GM21423 (cell line): ENCODE measurements at regions not wholly inside any gene's neighbourhood (a gene's known extent, or its start where the extent isn't known, plus 50 kb on each side); places are given as distances from the start of the nearest gene placed in this dataset.
"Not testable (repeated sequence)": the region's sequence is repeated elsewhere in the genome, so short reads cannot be mapped to it uniquely, and the experiment has no call there.

Experiments used
- ATAC-seq: cut with Tn5 transposase; IDR thresholded peaks from one replicate; pipeline ENCODE4 v1.9.1; 2021; ENCODE audit warnings: mild to moderate bottlenecking, moderate library complexity; ENCODE audit not compliant: unreplicated experiment

DNA sequence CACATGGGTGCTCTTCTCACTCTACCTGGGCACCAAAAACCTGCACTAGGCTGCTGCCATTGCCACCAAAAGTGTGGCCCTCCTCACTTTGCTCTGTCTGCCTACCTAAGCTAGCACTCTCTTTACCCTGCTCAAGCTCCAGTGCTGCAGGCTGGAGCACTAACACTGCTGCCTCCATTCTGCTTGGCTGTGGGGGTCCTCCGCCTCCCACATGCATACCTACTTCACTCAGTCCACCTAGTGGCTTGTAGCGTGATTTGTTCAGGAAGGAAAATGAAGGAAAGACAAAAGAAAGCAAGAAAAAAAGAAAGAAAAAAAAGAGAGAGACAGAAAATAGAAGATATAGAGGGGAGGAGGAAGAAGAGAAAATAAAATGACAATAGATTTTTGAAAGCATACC lies 1339.4 kb upstream of the CHAC2 start:
- ATAC-seq = no peak

DNA sequence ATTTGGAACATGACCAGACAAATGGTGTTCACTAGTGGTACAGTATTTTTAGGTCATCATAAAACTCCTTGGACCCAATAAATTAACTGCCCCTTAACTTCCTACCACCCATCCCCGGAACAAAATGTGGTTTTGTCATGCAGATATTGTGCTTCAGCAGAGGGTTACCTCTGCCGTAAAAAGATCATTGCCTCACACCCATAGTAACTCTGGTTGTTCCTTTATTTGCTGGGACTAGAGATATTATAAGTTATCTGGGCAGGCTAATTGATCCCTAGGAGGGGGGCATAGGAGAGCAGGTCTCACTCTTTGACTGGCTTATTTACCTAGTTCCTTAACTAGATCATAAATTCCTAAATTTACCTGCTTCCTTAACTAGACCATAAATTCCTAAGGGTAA lies 1343.9 kb upstream of the CHAC2 start:
- ATAC-seq = no peak

- ATAC-seq = no peak
Observed at GRCh38 chr2:52423111-52423510, 1344.5 kb upstream of the CHAC2 start.

DNA sequence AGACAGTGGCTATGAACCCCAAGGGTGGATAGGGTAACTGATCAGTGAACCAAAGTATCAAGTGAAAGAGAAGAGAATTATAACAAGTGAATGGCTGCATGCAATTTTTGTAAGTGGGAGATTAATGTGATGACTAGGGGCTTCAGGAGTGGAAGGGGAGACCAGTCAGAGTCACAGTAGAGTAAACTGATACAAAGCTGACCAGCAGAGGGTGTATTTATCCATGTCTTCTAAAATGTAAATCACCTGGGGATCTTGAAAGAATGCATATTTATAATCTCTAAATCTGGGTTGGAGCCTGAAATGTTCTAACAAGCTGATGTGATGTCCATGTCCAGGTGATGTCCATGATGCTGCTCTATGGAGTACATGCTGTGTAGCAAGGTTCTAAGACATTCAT lies 1351.3 kb upstream of the CHAC2 start:
- no peak for ATAC-seq

DNA sequence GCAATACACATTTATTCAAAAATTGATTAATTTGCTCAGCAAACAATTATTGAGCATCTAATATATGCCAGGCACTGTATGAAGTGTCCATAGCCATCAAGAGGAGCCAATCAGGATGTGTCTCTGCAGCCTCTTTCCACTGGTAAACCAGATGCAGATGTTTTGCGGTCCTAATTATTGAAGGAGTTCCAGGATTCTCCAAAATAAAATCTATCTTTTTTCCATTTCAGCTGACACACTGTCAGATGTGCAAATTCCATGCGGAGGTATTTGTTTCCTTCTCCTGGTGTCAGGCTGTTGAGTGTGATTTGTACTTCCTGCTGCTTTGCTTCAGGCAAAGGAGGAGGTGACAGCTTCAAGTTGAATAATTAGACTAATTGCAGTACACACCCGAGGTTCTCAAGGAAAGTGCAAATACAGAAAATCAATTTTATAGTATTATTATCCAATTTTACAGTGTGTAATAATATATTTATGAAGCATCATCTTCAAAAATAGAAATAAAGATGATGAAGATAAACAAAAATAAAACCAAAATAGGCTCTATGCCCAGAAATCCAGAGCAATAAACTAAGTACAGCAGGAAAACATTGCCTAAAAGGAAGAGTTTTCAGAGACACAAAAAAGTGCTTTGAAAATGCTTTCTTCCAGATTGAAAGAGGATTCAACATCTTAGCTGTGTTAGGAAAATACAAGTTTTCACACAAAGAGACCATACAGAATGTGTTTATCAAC lies 1352.9 kb upstream of the CHAC2 start:
- no peak for ATAC-seq

GRCh38 chr2:52409308-52410118 lies 1358.1 kb upstream of the CHAC2 start:
- ATAC-seq = not testable (repeated sequence)

- no peak for ATAC-seq
Observed at GRCh38 chr2:52405980-52406379, 1361.6 kb upstream of the CHAC2 start.

DNA sequence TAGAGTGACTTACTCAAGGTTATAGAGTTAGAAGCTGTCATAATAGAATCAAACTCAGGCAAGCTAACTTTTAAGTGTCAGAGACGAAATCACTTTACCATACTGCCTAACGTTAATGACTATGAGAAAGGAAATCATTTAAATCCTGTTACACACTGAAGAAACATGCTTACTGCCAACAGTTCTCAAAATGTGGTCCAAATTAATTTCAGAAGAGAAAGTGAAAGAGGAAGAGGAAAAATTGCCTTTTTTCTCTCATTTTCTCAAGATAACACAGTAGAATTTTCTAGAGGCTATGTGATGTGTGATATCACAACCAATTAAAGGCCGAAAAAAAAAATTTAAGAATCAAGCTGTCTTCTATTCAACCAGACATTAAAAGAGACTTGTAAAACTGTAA lies 1362.7 kb upstream of the CHAC2 start:
- ATAC-seq = no peak

DNA sequence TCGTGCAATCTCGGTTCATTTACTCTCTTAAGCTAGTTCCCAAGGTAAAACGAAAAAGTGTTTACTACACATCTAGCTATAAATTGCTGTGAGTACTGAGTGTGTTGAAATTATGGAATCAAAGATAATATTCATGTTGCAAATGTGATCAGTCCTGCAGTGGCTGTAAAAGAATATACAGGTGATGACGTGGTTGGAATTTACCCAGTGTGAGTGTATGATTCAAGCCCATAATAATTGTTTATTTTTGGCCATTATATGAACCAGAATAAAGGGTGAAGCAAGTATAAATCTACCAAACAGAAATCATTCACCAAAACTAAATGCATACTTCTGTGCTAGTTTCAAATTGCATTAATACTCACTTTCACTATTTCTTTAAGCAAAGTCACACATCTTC lies 1363.6 kb upstream of the CHAC2 start:
- no peak for ATAC-seq

DNA sequence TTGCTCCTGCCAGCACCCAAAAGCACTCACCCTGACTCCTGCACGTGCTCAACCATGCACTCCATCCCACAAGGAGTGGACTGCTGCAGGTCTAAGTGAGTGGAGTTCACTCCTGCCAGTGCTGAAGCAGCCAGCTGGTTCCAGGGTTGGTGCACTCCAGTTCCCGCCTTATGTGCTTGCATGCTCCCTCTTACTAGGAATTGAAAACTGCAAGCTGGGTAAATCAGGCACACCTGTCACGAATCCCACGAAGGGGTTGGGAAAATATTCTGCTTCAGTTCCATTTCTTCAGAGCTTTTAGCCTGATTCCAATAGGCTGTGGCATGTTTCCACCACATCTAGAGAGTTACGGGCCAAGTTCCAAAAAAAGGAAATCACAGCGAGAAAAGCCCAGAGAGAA lies 1365.5 kb upstream of the CHAC2 start:
- no peak for ATAC-seq

- ATAC-seq = no peak
Observed at GRCh38 chr2:52396836-52397235, 1364.9 kb upstream of the NRXN1 start.

DNA sequence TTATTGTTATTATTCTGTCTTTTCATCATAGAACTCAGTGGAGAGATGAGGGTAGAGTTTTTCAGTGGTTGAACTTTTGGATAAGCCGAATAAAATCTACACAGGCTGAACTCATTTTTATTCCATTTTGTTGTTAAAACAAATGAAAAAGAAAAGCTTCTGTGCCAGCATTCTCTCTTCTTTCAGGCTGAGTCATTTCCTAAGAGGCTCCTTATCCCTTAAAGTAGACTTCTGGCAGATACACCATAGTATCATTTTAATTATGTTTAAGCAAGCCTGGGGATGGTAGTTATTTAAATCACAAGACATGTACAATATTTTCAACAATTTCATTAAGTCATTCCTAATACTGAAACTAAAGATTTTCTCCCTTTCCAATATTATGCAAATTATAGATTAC lies 1364.0 kb upstream of the NRXN1 start:
- no peak for ATAC-seq

- ATAC-seq = no peak
Observed at GRCh38 chr2:52391621-52392020, 1359.7 kb upstream of the NRXN1 start.

DNA sequence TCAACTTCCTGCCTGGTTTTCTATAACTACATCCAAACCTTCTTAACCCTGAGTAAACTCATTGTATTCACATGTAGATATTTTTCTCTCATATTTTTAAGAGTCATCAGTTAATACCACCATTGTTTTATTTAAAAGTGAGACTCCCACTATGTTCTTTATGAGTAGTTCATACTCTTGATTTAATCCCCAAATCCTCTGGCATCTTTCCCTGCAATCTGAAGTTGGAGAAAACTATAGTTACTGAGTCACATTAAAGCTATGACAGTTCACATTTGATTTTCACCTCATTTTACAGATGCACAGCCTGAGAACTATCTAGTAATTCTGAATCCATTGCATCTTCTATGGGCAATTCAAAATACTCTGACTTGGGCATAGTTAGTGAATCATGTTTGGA lies 1358.7 kb upstream of the NRXN1 start:
- no peak for ATAC-seq

DNA sequence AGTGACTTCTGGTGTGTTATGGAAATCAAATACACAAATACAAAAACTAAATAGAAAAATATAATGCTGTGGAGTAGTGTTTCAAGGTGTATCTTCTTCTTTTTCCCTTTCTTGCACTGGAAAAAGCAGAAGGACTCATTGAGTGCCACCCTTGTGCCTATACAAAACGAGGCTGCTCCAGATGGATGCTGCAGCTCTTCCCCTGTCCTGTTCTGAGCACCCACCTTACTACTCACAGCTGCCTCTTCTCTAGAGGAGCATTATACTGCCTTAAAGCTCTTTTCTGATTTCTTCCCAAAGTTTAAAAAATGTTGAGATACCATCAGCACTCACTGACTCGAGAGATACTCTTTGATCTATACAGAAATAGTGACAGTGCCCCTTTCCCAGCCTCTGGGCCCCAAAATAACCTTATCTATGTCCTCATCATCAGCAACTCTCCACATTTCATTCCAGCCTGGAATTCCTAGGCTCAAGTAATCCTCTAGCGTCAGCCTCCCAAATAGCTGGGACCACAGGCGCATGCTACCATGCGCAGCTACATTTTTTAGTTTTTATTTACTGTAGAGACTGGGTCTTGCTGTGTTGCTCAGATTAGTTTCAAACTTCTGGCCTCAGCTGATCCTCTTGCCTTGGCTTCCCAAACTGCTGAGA lies 1356.1 kb upstream of the NRXN1 start:
- ATAC-seq = no peak

- no peak for ATAC-seq
Observed at GRCh38 chr2:52386433-52387030, 1354.6 kb upstream of the NRXN1 start.

DNA sequence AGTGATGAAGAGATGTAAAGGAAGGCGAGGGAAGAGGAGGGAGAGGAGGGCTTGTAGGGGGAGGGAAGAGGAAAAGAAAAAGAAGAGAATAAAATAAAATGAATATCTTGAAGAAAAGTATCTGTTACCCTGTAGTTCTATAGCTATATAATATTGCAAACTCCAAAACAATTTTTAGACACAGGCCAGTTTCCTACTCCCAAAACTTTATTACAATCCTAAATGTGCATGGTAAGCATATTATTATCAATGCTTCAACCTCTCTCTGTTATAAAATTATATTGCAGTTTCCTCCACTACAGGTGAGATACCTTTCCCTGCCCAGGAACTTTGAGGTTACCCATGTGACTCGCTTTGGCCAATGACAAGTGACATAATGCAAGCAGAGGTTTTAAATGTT lies 1351.6 kb upstream of the NRXN1 start:
- ATAC-seq = no peak

GRCh38 chr2:52369178-52369577 lies 1337.2 kb upstream of the NRXN1 start:
- no peak for ATAC-seq

DNA sequence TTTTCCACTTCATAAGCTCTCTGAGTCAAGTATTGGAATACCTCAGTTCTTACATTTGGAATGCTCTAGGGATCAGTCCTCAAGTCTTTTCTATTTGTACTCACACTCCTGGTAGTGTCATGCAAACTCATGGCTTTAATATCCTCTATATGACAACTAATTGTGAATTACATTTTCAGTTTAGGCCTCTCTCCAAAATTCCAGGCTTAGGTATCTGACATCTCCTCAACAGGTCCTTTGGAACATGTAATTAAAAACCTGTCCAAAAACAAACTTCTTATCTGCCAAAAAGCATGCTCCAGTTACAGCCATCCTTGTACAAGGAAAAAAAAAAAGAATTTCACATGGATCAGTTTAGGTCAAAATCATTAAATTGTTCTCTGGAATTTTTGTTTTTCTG lies 1336.2 kb upstream of the NRXN1 start:
- ATAC-seq = no peak

DNA sequence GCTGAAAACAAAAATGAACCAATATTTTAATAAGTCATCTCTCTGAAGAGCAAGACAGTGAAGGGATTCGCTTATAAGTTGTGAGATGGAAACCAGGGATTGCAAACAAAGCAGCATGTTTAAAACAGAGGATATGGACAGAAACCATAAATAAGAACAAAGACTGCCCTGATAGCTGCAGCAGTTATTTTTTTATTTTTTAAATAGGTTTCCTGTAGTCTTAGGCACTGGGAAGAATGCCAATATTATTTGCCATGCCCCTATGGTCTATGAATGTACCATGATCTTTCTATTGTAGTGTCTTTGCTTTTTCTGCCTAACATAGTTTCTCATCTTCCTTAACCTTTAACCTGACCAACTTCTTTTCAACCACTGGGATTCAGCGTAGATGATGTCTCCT lies 1334.0 kb upstream of the NRXN1 start:
- ATAC-seq = no peak

- ATAC-seq = no peak
Observed at GRCh38 chr2:52356556-52356955, 1324.6 kb upstream of the NRXN1 start.

GRCh38 chr2:52347292-52347691 lies 1315.4 kb upstream of the NRXN1 start:
- no peak for ATAC-seq
